CD4-positive, alpha-beta T cell treated with Interleukin-21 for 1 hour (primary cell): ENCODE measurements at regions not wholly inside any gene's neighbourhood (a gene's known extent, or its start where the extent isn't known, plus 50 kb on each side); places are given as distances from the start of the nearest gene placed in this dataset.
A peak's percentile ranks its signal among the peaks of the same experiment; 100 is the strongest.
"Not testable (repeated sequence)": the region's sequence is repeated elsewhere in the genome, so short reads cannot be mapped to it uniquely, and the experiment has no call there.

Source experiments
- DNase-seq: peaks from one replicate; pipeline ENCODE4 v3.0.0-alpha.2; 2020

DNA sequence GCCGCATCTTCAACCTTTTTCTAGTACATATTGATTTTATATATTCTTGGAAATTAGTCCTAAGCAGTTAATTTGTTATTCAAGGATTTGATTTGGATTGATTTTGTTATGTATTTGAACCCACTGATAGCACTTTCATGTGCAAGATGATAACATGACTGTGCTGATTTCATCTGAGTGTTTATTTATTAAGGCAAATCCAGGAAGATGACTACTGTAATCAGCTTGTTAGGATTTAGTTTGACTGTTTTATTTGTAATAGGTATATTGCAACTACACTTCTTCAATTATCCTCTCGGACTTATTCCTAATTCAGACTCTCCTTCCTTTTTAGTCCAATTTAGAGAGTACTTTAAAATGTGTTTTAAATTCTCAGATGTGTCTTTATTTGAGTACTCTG, 75.1 kb upstream of the PRKG1 start:
- no peak for DNase-seq

DNA sequence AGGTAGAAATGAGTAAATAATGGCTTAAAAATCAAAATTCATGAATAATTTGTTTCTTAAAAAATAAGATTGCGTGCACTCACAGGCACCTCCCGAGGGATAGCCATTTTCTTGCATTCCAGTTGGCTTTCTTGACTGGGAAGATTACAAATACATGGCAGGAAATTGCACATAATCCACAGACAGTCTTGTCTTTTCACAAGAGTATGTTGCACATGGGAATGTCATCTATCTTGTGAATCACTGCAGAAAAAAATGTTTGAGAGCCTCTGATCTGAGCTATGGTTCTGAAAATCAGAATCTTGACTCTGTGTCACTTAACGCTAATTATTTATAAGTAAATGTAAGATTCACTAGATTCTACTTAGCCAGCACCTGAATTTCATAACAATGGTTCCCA, 74.1 kb upstream of the PRKG1 start:
- DNase-seq: no peak

DNA sequence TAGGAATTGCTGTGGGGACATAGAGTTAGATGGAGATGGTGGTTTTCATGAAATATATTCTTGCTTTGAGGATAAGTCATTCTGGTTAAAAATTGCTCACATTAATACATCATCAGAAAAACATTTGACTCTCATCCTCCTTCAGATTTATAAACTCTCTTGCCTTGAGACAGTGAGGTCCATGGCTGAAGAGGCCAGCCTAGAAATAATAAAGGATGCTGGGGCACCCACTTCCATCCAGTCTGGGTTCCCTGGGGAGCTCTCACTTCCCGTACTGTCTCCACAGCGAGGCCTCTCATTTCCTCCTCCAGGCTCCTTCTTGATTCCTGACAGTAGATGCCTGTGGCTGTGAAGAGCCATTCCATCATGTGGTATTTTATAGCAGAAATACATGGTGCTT, 73.3 kb upstream of the PRKG1 start:
- DNase-seq: no peak

DNA sequence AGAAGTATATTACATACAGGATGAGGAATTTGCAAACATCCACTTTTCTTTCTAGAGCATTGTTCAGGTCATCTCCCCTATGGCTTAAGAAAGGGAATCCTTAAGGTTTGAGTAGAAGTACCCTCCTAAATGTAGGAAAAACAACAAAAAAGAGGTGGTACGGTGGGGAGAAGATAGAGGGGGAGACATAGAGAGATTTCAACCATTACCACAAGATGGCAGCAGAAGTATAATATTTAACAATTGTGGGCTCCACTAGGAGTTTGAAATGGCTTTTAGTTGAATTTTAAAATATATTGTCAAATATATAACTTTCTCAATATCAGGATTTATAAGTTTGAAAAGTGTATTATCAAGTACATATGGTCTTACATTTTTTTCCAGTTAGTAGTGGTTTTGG, 72.7 kb upstream of the PRKG1 start:
- no peak for DNase-seq

DNA sequence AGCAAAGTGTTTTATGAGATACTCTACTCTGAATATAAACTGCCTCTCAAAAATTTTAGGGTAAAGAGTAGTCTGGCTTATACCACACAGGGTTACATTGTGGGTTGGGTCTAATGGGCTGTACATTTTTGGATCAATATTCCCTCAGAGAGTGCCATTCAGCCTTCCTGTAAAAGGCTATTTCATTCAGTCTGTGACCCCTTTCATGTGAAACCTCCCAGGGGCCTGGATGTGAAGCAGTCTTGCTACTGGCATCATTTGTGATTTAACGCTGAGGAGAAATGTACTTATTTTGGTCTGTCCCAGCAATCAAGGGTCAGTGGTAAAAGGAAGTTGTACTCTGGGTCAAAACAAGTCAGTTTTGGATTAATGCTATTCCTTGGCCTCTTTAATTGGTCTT, 71.8 kb upstream of the PRKG1 start:
- no peak for DNase-seq

DNA sequence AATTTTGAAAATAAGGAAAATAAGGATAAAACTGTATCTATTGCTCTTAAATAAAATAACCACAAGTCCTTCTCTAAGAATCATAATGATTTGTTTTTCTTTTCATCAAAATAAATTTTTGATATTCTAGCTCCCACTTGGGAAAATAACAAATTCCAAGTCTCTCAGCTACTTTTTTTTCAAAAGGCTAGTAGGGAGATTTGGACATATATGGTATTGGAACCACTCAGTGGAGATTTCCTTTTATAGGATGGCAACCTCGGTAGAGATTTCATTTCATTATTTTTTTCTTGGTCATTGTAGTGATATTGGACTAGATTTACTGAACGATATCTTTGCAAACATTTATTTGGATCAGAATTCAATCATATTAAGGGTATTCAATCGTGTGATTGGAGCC, 69.5 kb upstream of the PRKG1 start:
- DNase-seq: no peak

DNA sequence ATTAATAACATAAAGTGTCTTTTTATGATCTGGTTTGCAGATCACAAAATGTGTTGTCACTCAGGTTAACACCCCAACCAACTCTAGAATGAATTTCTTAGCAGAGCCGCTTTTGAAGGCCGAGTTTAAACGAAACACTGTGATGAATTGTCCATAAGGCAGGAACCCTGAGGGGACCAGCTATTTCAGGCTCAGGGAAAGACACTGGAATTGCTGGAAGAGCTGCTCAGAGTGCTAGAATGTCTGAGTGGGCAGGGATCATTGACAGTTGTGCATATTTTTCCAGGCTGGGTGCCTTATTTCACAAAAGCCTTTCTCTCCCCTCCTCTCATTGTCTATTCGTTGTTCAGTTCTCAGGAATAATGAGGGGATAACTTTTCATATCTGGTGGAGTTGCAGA, 68.7 kb upstream of the PRKG1 start:
- no peak for DNase-seq

DNA sequence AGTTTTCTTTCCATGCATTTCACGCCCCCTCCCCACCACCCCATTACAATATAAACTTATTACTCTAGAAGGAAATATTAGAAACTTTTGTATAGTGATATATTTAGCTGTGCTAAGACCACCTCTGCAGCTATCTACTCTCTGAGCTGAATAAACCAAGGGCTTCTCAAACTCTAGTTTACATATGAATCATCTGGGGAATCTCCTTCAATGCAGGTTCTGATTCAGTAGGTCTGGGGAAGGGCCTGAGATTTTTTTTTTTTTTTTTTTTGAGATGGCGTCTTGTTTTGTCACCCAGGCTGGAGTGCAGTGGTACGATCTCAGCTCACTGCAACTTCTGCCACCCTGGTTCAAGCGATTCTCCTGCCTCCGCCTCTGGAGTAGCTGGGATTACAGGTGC, 67.6 kb upstream of the PRKG1 start:
- DNase-seq: no peak

DNA sequence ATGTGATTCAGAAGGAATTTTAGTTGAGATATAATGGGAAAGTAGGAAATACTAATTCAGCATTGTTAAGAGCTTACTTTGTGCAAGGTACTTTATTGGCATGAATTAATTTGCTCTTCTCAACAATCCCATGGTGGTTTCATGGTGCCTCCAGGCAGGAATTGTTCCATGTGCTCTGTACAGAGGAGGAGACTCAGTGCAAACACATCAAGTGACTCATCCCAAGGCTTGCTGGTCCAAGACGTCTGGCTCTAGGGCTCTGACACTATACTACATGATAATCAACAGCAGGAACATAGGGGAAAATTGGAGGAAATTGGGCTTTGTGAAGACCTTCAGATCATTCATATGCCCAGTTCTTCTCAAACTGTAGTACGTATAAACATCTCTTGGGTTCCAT, 66.5 kb upstream of the PRKG1 start:
- no peak for DNase-seq

DNA sequence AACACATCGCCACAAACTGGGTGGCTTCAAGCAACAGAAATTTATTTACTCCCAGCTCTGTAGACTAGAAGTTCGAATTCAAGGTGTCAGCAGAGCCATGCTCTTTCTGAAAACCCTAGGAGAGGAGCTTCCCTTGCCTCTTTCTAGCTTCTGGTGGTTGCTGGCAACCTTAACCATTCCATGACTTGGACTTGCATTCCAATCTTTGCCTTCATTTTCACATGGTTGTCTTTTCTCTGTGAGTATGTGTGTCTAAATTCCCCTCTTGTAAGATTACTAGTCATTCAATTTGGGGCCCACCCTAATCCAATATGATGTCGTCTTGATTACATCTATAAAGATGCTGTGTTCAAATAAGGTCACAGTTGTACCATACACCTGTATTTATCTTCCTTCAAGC, 65.9 kb upstream of the PRKG1 start:
- DNase-seq: no peak

DNA sequence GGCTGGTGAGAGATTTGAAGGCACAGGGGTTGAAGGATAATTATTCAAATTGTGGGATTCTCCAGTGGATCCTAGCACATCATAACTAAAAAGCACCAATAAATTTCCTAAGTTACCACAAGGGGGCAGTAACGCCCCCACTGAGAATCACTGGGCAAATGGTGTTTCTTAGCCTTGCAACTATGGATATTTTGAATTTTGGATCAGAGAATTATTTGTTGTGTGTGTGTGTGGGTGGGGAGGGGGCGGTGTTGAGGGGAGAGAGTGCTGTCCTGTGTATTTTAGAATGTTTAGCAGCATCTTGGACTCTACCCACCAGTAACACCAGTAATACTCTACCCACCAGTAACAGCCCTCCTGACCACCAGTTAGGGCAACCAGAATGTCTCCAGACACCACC, 63.3 kb upstream of the PRKG1 start:
- peak; percentile 17 for DNase-seq

DNA sequence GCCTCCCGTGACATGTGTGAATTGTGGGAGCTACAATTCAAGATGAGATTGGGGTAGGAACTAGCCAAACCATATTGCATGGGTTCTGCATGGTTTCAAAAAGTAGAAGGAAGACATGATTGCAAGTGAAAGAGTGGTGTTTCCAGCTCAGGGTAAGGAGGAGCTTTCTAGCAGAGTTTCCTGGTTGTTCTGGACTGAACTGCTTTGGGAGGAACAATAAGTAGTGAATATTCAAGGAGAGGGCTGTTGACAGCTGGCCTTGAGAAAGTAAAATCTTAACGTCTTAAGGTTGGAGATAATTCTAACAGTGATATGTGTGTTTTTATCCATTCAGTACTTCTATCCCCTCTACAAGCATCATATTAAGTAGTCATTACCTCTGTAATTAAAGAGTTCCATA, 62.2 kb upstream of the PRKG1 start:
- DNase-seq: no peak

DNA sequence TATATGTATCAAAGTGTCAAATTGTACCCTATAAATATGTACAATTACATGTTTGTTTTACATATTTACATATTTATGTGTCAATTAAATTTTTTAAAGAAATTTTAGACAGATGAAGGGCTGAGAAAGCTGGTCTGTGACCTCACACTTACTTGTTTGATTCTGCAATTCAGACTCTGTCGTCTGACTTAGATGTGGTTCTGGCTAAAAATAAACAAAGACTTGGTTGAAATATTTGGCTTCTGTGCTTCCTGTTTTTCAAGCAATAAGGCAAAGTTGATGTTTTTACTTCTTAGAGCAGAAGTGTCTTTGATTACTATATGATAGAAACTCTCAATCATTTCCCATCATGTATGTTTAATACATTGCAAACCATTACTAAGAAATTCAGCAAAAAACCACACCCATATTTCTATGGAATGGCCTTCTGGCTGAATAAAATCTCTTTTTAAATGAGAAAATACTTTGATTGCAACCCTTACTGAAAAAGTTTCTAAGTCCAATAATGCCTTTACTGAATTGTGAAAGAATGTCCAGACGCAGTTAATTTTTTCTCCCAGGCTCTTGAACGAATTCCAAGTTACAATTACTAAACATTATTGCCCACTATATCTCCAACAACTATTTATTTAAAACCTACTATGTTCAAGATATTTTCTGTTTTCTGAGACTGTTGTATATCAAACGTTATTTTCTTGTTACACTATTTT, 59.5 kb upstream of the PRKG1 start:
- no peak for DNase-seq

DNA sequence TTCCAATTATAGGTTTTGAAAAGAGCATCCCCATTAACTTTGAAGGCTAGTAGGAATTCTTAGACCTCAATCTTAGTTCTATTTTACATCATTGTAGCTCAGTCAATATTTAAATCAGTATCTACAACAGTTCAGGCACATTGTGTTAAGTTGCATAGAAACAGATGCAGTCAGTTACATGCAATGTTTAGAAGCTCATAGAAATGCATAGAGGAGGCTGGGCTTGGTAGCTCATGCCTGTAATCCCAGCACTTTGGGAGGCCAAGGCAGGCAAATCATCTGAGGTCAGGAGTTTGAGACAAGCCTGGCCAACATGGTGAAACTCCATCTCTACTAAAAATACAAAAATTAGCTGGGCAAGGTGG, 58.9 kb upstream of the PRKG1 start:
- DNase-seq: not testable (repeated sequence)

DNA sequence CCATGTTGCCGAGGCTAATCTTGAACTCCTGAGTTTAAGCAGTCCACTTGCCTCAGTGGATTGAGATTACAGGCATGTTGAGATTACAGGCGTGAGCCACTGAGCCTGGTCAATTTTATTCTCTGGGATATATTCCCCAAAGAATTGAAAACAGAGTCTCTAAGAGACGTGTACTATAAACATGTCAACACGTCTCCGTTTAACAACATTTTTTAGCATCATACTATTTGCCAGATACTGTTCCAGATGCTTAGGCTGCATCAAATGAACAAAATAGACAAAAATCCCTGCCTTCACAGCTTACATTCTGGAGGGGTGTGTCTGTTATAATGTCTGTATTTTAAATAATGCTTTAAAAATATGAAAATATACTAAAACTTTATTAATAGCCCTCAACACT, 54.1 kb upstream of the PRKG1 start:
- DNase-seq: no peak

DNA sequence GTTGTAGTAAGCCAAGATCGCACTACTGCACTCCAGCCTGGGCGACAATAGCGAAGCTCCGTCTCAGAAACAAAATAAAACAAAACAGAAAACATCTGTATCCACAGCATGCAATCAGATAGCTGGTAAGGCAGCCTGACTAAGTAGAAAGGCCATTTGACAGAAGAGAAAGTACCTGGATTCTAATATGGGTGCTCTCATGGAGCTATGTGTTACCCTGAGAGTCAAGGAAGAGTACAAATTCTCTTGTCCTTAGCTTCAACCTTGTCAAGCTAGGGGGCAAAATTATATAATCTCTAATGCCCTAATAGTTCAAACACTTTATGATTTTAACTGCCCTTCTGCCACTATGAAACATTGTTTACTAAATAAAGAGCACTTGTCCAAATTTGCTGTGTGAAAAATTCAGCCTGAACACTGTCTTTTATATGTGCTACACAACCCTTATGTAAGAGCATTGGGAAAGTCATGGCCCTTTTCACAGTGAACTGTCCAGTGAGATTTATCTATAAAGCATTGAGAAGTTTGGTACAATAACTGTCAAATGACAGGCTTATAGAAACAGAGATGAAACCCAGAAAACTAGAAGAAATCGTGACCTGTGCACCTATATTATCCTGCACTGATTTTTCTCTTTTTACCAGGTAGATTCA, 51.2 kb upstream of the PRKG1 start:
- DNase-seq: no peak

DNA sequence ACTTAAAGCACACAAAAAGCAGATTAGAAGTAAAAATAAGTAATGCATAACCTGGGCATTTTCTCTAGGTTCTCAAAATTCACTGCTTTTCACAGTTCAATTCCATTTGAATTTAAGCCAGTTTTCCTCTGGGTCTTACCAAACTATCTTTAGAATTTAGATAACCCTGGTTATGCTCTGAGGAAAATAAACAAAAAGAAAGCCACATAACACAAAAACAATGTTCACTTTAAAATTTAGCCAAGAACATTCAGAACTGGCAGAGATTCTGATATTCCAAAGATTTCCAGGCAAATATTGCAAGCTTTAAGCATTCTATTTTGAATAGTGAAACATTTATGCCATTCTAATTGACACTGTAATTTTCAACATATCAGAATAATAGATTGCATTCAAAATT, 50.7 kb upstream of the PRKG1 start:
- DNase-seq: no peak
